Testis (tissue), 2 donors: ENCODE measurements at regions not wholly inside any gene's neighbourhood (a gene's known extent, or its start where the extent isn't known, plus 50 kb on each side); places are given as distances from the start of the nearest gene placed in this dataset.
A peak's percentile ranks its signal among the peaks of the same experiment; 100 is the strongest.

Source experiments
- DNase-seq: peaks from one replicate; pipeline ENCODE4 v3.0.0-alpha.2; 2019
- H3K27ac ChIP-seq, 2 donors: fragments of 200-600 bp; sonication (generic); one replicate each; pipeline ENCODE4 v1.5.1; 2019
- H3K27me3 ChIP-seq: fragments of 200-600 bp; sonication (generic); one replicate; pipeline ENCODE4 v1.5.1; 2019
- H3K36me3 ChIP-seq: fragments of 200-600 bp; sonication (generic); one replicate; pipeline ENCODE4 v1.5.1; 2017; ENCODE audit warnings: low read depth; ENCODE audit errors: missing control alignments
- H3K4me1 ChIP-seq: fragments of 200-600 bp; sonication (generic); one replicate; pipeline ENCODE4 v1.5.1; 2019
- H3K4me3 ChIP-seq, 2 donors: fragments of 200-600 bp; sonication (generic); one replicate each; pipeline ENCODE4 v1.5.1; 2017 to 2019
- H3K9me3 ChIP-seq: fragments of 200-600 bp; sonication (generic); one replicate; pipeline ENCODE4 v1.5.1; 2017
- CTCF ChIP-seq, 3 experiments: fragments of 450-650 bp in 2 of 3; fragments of 200-600 bp in 1 of 3; sonication (generic) in 1 of 3; IDR thresholded peaks; one replicate each; pipeline ENCODE4 v1.5.1; 2016 to 2019; ENCODE audit warnings: antibody characterized with exemption in 3 of 3, mild to moderate bottlenecking in 2 of 3, moderate library complexity in 1 of 3
- POLR2A ChIP-seq: fragments of 450-650 bp; IDR thresholded peaks from one replicate; pipeline ENCODE4 v1.6.1; 2017; ENCODE audit warnings: antibody characterized with exemption, mild to moderate bottlenecking, moderate library complexity
- WGBS, 2 donors: methylation state at CpG; one replicate each; pipeline ENCODE4 v1.1.5; 2018; 5-methylcytosine and 5-hydroxymethylcytosine counted together
- intact Hi-C: fragments of 100-400 bp; cut with DNase I; formaldehyde crosslinking; loops from one replicate; pipeline ENCODE4 v1.15.1; 2023; ENCODE audit warnings: low total_unique reads

GRCh38 chr3:180828723-180829408, 83.6 kb upstream of the FXR1 start:
- Histone ChIP-seq H3K9me3 (no peaks in the 10 kb centered on the region), H3K27ac (no peak overlapping the region), H3K36me3 (no peaks in the 10 kb centered on the region), H3K4me3 (peak overlapping the region; percentile 12 to 15), H3K27me3 (no peaks in the 10 kb centered on the region), H3K4me1 (no peaks in the 10 kb centered on the region)
- intact Hi-C loops, result no loop called here
- TF ChIP-seq POLR2A, result no peak
- no peak for TF ChIP-seq CTCF (IDR thresholded peaks at IDR 0.05)
- DNase-seq, result no peak
- 68 to 92% methylated on average over 30 to 40 of the region's 43 CpGs for whole genome bisulfite sequencing, 2 donors

- peak overlapping the region in 1 of 2 donors; percentile 15 for H3K4me3 ChIP-seq
- intact Hi-C loops, result no loop called here
- TF ChIP-seq POLR2A (no peak), CTCF (IDR thresholded peaks at IDR 0.05) (no peak)
- H3K36me3 ChIP-seq, result no peaks in the 10 kb centered on the region
- no peak for DNase-seq
- H3K27ac ChIP-seq, result no peak overlapping the region
- WGBS, 2 donors, result 49 to 60% methylated on average over 28 to 37 of the region's 37 CpGs
- H3K9me3 ChIP-seq, result no peaks in the 10 kb centered on the region
- H3K27me3 ChIP-seq, result no peaks in the 10 kb centered on the region
- no peaks in the 10 kb centered on the region for H3K4me1 ChIP-seq
These were observed 82.8 kb upstream of the FXR1 start for GRCh38 chr3:180829409-180830405.

GRCh38 chr3:180835501-180835900, 77.0 kb upstream of the FXR1 start:
- H3K4me1 ChIP-seq, result no peaks in the 10 kb centered on the region
- intact Hi-C loops, result no loop called here
- DNase-seq, result no peak
- no peaks in the 10 kb centered on the region for H3K27me3 ChIP-seq
- TF ChIP-seq POLR2A, result no peak
- no peak for TF ChIP-seq CTCF (IDR thresholded peaks at IDR 0.05)
- no peaks in the 10 kb centered on the region for H3K36me3 ChIP-seq
- no peak overlapping the region for H3K4me3 ChIP-seq
- H3K27ac ChIP-seq, result no peak overlapping the region
- WGBS, 2 donors, result 77 to 84% methylated on average over 2 of the region's 2 CpGs
- no peaks in the 10 kb centered on the region for H3K9me3 ChIP-seq

- H3K4me1 ChIP-seq, result no peaks in the 10 kb centered on the region
- no peak overlapping the region for H3K4me3 ChIP-seq
- H3K27ac ChIP-seq, result no peak overlapping the region
- DNase-seq, result no peak
- H3K36me3 ChIP-seq, result no peaks in the 10 kb centered on the region
- TF ChIP-seq POLR2A (no peak), CTCF (IDR thresholded peaks at IDR 0.05) (no peak)
- WGBS, 2 donors, result 88 to 98% methylated on average over 1 of the region's 1 CpG
- no peaks in the 10 kb centered on the region for H3K27me3 ChIP-seq
- H3K9me3 ChIP-seq, result no peaks in the 10 kb centered on the region
- intact Hi-C loops, result no loop called here
These were observed 75.7 kb upstream of the FXR1 start for GRCh38 chr3:180836766-180837165.
